ENCODE measurements at regions not wholly inside any gene's neighbourhood (a gene's known extent, or its start where the extent isn't known, plus 50 kb on each side); places are given as distances from the start of the nearest gene placed in this dataset.
"Not testable (repeated sequence)": the region's sequence is repeated elsewhere in the genome, so short reads cannot be mapped to it uniquely, and the experiment has no call there.

GRCh38 chr6:159540883-159541282 is 152.2 kb downstream of the SOD2 start:
- Histone ChIP-seq H3K4me3 (replicated peaks in 1 of 3; ENCODE audit: low read depth in 2 of 3, low read length in 3 of 3) (no peak overlapping the region), H3K4me2 (replicated peaks; ENCODE audit: extremely low read depth, low read length, poor library complexity, severe bottlenecking) (no peak overlapping the region)

GRCh38 chr6:159540152-159540551 is 152.9 kb downstream of the SOD2 start:
- Histone ChIP-seq H3K4me1 (ENCODE audit: control insufficient read depth in 1 of 2, insufficient read depth in 2 of 2, low read length in 2 of 2) (no peaks in the 10 kb centered on the region), H2AFZ (ENCODE audit: insufficient read depth, low read depth, low read length, poor library complexity, severe bottlenecking) (no peak overlapping the region), H3K36me3 (replicated peaks in 1 of 2; ENCODE audit: control insufficient read depth in 1 of 2, insufficient read depth in 2 of 2, low read length in 2 of 2) (no peaks in the 10 kb centered on the region), H3K4me2 (replicated peaks; ENCODE audit: extremely low read depth, low read length, poor library complexity, severe bottlenecking) (no peak overlapping the region), H3K27ac (ENCODE audit: low read depth in 1 of 2, low read length in 2 of 2) (no peak overlapping the region), H3K27me3 (ENCODE audit: control insufficient read depth in 2 of 2, insufficient read depth in 2 of 2, low read length in 2 of 2) (no peaks in the 10 kb centered on the region), H3K9ac (ENCODE audit: insufficient read depth, low read length, poor library complexity, severe bottlenecking) (no peak overlapping the region), H4K20me1 (ENCODE audit: insufficient read depth, low read length) (no peaks in the 10 kb centered on the region), H3K4me3 (replicated peaks in 1 of 3; ENCODE audit: low read depth in 2 of 3, low read length in 3 of 3) (no peak overlapping the region), H3K79me2 (ENCODE audit: insufficient read depth, low read length) (no peaks in the 10 kb centered on the region), H3K9me3 (replicated peaks in 1 of 2; ENCODE audit: control insufficient read depth in 1 of 2, insufficient read depth in 1 of 2, low read length in 2 of 2) (no peaks in the 10 kb centered on the region)
- Mint-ChIP-seq H3K27ac (no peak overlapping the region), H3K9me3 (no peaks in the 10 kb centered on the region), H3K36me3 (no peaks in the 10 kb centered on the region), H3K27me3 (ENCODE audit: low read depth in 3 of 3) (peaks cover 2 to 4% (median 3%) of the 10 kb centered on the region in 3 donors), H3K4me3 (no peak overlapping the region), H3K4me1 (peaks cover 2% of the 10 kb centered on the region)
- intact Hi-C loops (cut with micrococcal nuclease) = no loop called here
- TF ChIP-seq CTCF (IDR thresholded peaks at IDR 0.05) = no peak
- DNase-seq = no peak
- 42% methylated on average over 10 of the region's 12 CpGs for WGBS (ENCODE audit: insufficient coverage)

More at GRCh38 chr6:159540883-159541282, 152.2 kb downstream of the SOD2 start:
- no peaks in the 10 kb centered on the region for H3K9me3 Mint-ChIP-seq
- TF ChIP-seq CTCF (IDR thresholded peaks at IDR 0.05) = no peak
- no peak overlapping the region for H2AFZ ChIP-seq (ENCODE audit: insufficient read depth, low read depth, low read length, poor library complexity, severe bottlenecking)
- H3K27ac Mint-ChIP-seq = no peak overlapping the region
- H3K27me3 Mint-ChIP-seq (ENCODE audit: low read depth in 3 of 3) = peaks cover 2 to 6% (median 4%) of the 10 kb centered on the region in 3 donors
- WGBS (ENCODE audit: insufficient coverage) = 88% methylated on average over 4 of the region's 6 CpGs
- H3K4me3 Mint-ChIP-seq = no peak overlapping the region
- H3K4me1 ChIP-seq (ENCODE audit: control insufficient read depth in 1 of 2, insufficient read depth in 2 of 2, low read length in 2 of 2) = no peaks in the 10 kb centered on the region
- H3K36me3 Mint-ChIP-seq = no peaks in the 10 kb centered on the region
- no peaks in the 10 kb centered on the region for H3K36me3 ChIP-seq (replicated peaks in 1 of 2; ENCODE audit: control insufficient read depth in 1 of 2, insufficient read depth in 2 of 2, low read length in 2 of 2)
- H4K20me1 ChIP-seq (ENCODE audit: insufficient read depth, low read length) = no peaks in the 10 kb centered on the region
- H3K27ac ChIP-seq (ENCODE audit: low read depth in 1 of 2, low read length in 2 of 2) = no peak overlapping the region
- no peak for DNase-seq
- intact Hi-C loops (cut with micrococcal nuclease) = no loop called here
- no peaks in the 10 kb centered on the region for H3K9me3 ChIP-seq (replicated peaks in 1 of 2; ENCODE audit: control insufficient read depth in 1 of 2, insufficient read depth in 1 of 2, low read length in 2 of 2)
- H3K9ac ChIP-seq (ENCODE audit: insufficient read depth, low read length, poor library complexity, severe bottlenecking) = no peak overlapping the region
- no peaks in the 10 kb centered on the region for H3K79me2 ChIP-seq (ENCODE audit: insufficient read depth, low read length)
- peaks cover 2% of the 10 kb centered on the region for H3K4me1 Mint-ChIP-seq
- H3K27me3 ChIP-seq (ENCODE audit: control insufficient read depth in 2 of 2, insufficient read depth in 2 of 2, low read length in 2 of 2) = no peaks in the 10 kb centered on the region

GRCh38 chr6:159538031-159538430 is 155.0 kb downstream of the SOD2 start:
- H3K27me3 ChIP-seq (ENCODE audit: control insufficient read depth in 2 of 2, insufficient read depth in 2 of 2, low read length in 2 of 2); H3K9me3 ChIP-seq (replicated peaks in 1 of 2; ENCODE audit: control insufficient read depth in 1 of 2, insufficient read depth in 1 of 2, low read length in 2 of 2); H3K9me3 Mint-ChIP-seq; H3K4me1 Mint-ChIP-seq; H3K79me2 ChIP-seq (ENCODE audit: insufficient read depth, low read length); H3K4me1 ChIP-seq (ENCODE audit: control insufficient read depth in 1 of 2, insufficient read depth in 2 of 2, low read length in 2 of 2); H2AFZ ChIP-seq (ENCODE audit: insufficient read depth, low read depth, low read length, poor library complexity, severe bottlenecking); intact Hi-C loops (cut with micrococcal nuclease); H3K36me3 ChIP-seq (replicated peaks in 1 of 2; ENCODE audit: control insufficient read depth in 1 of 2, insufficient read depth in 2 of 2, low read length in 2 of 2); H3K4me2 ChIP-seq (replicated peaks; ENCODE audit: extremely low read depth, low read length, poor library complexity, severe bottlenecking); H3K27ac Mint-ChIP-seq; H3K4me3 Mint-ChIP-seq; H4K20me1 ChIP-seq (ENCODE audit: insufficient read depth, low read length); H3K36me3 Mint-ChIP-seq; DNase-seq; H3K9ac ChIP-seq (ENCODE audit: insufficient read depth, low read length, poor library complexity, severe bottlenecking); H3K4me3 ChIP-seq (replicated peaks in 1 of 3; ENCODE audit: low read depth in 2 of 3, low read length in 3 of 3); H3K27me3 Mint-ChIP-seq (ENCODE audit: low read depth in 3 of 3); H3K27ac ChIP-seq (ENCODE audit: low read depth in 1 of 2, low read length in 2 of 2): not testable (repeated sequence)
- WGBS (ENCODE audit: insufficient coverage) = 92% methylated on average over 1 of the region's 1 CpG

Measured in CD14-positive monocyte (primary cell).